ENCODE measurements at regions not wholly inside any gene's neighbourhood (a gene's known extent, or its start where the extent isn't known, plus 50 kb on each side); places are given as distances from the start of the nearest gene placed in this dataset.

- no peaks in the 10 kb centered on the region for H3K9me2 ChIP-seq (ENCODE audit: insufficient read depth, low read length)
- TF ChIP-seq EZH2phosphoT487 (IDR thresholded peaks at IDR 0.05; ENCODE audit: borderline replicate concordance, low read depth, low read length) (no peak), CTCF (conservative IDR thresholded peaks at IDR 0.05; ENCODE audit: low read length) (no peak)
- CTCF ChIA-PET (ENCODE audit: unreplicated experiment): no interaction called here
These were observed 149.1 kb upstream of the CELF4 start for GRCh38 chr18:37714691-37715090.

DNA sequence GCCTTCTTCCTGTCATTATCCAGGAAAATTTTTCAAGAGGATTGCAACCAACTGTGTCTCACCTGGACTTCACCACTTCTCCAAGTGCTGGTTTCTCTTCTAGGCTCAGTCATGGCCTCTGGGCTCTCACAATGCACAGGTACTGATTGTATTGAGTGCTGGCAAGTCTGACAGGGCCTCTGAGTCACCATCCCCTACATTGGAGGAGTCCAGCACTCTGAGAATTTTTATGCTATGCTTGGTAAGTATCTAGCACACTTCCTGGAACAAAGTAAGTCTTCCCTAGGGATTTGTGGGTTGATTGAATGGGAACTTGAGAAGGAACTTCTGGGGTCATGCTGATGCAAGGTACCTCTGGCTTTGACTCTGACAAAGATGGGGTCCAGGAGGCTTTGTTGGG lies 147.2 kb upstream of the CELF4 start:
- ChIA-PET POLR2A (interaction anchor here (0.7 kb wide), 1 partner anchor 300 kb away, joined by 3 read pairs; no protein-coding TSS in a partner anchor), CTCF (ENCODE audit: unreplicated experiment) (no interaction called here)
- H3K4me1 ChIP-seq (ENCODE audit: insufficient read depth, low read length, poor library complexity, severe bottlenecking): no peaks in the 10 kb centered on the region
- TF ChIP-seq CTCF (conservative IDR thresholded peaks at IDR 0.05; ENCODE audit: low read length) (no peak), EZH2phosphoT487 (IDR thresholded peaks at IDR 0.05; ENCODE audit: borderline replicate concordance, low read depth, low read length) (no peak)
- no TSS peak for BruUV-seq (replicated peaks)
- H3K9me3 ChIP-seq (ENCODE audit: low read length): no peaks in the 10 kb centered on the region
- H3K4me3 ChIP-seq (ENCODE audit: low read depth, low read length, poor library complexity, severe bottlenecking): no peak overlapping the region
- H4K20me1 ChIP-seq (ENCODE audit: insufficient read depth, low read length): no peaks in the 10 kb centered on the region
- H3K27ac ChIP-seq (ENCODE audit: low read depth, low read length, poor library complexity, severe bottlenecking): no peak overlapping the region
- H2AFZ ChIP-seq (ENCODE audit: low read length): no peak overlapping the region
- H3K36me3 ChIP-seq (ENCODE audit: insufficient read depth, low read length): no peaks in the 10 kb centered on the region
- no peaks in the 10 kb centered on the region for H3K79me2 ChIP-seq (ENCODE audit: insufficient read depth, low read depth, low read length)
- H3K9me2 ChIP-seq (ENCODE audit: insufficient read depth, low read length): no peaks in the 10 kb centered on the region
- no peak for DNase-seq (ENCODE audit: low spot score)
- intact Hi-C loops (cut with micrococcal nuclease; ENCODE audit: unreplicated experiment): no loop called here
- H3K4me2 ChIP-seq (ENCODE audit: low read length): no peak overlapping the region

More at GRCh38 chr18:37714691-37715090, 149.1 kb upstream of the CELF4 start:
- Histone ChIP-seq H4K20me1 (ENCODE audit: insufficient read depth, low read length) (no peaks in the 10 kb centered on the region), H3K4me3 (ENCODE audit: low read depth, low read length, poor library complexity, severe bottlenecking) (no peak overlapping the region), H3K79me2 (ENCODE audit: insufficient read depth, low read depth, low read length) (no peaks in the 10 kb centered on the region), H3K4me1 (ENCODE audit: insufficient read depth, low read length, poor library complexity, severe bottlenecking) (no peaks in the 10 kb centered on the region), H3K36me3 (ENCODE audit: insufficient read depth, low read length) (no peaks in the 10 kb centered on the region), H3K27ac (ENCODE audit: low read depth, low read length, poor library complexity, severe bottlenecking) (no peak overlapping the region), H3K4me2 (ENCODE audit: low read length) (no peak overlapping the region), H3K9me3 (ENCODE audit: low read length) (no peaks in the 10 kb centered on the region), H2AFZ (ENCODE audit: low read length) (no peak overlapping the region)
- BruUV-seq (replicated peaks): no TSS peak
- intact Hi-C loops (cut with micrococcal nuclease; ENCODE audit: unreplicated experiment): no loop called here
- POLR2A ChIA-PET: no interaction called here
- no peak for DNase-seq (ENCODE audit: low spot score)

GRCh38 chr18:37711766-37712505 lies 146.3 kb upstream of the CELF4 start:
- no peak overlapping the region for H3K4me3 ChIP-seq (ENCODE audit: low read depth, low read length, poor library complexity, severe bottlenecking)
- H3K79me2 ChIP-seq (ENCODE audit: insufficient read depth, low read depth, low read length): no peaks in the 10 kb centered on the region
- POLR2A ChIA-PET: interaction anchor here (0.7 kb wide), 1 partner anchor 300 kb away, joined by 3 read pairs; no protein-coding TSS in a partner anchor
- H3K9me3 ChIP-seq (ENCODE audit: low read length): no peaks in the 10 kb centered on the region
- H2AFZ ChIP-seq (ENCODE audit: low read length): no peak overlapping the region
- no peak overlapping the region for H3K27ac ChIP-seq (ENCODE audit: low read depth, low read length, poor library complexity, severe bottlenecking)
- no peaks in the 10 kb centered on the region for H3K36me3 ChIP-seq (ENCODE audit: insufficient read depth, low read length)
- H3K4me2 ChIP-seq (ENCODE audit: low read length): no peak overlapping the region
- no peaks in the 10 kb centered on the region for H3K9me2 ChIP-seq (ENCODE audit: insufficient read depth, low read length)
- no peak for TF ChIP-seq CTCF (conservative IDR thresholded peaks at IDR 0.05; ENCODE audit: low read length)
- no peak for TF ChIP-seq EZH2phosphoT487 (IDR thresholded peaks at IDR 0.05; ENCODE audit: borderline replicate concordance, low read depth, low read length)
- no peaks in the 10 kb centered on the region for H4K20me1 ChIP-seq (ENCODE audit: insufficient read depth, low read length)
- H3K4me1 ChIP-seq (ENCODE audit: insufficient read depth, low read length, poor library complexity, severe bottlenecking): no peaks in the 10 kb centered on the region
- intact Hi-C loops (cut with micrococcal nuclease; ENCODE audit: unreplicated experiment): no loop called here
- CTCF ChIA-PET (ENCODE audit: unreplicated experiment): no interaction called here
- DNase-seq (ENCODE audit: low spot score): no peak
- no TSS peak for BruUV-seq (replicated peaks)
